Lung (tissue), 11 donors: ENCODE measurements at regions not wholly inside any gene's neighbourhood (a gene's known extent, or its start where the extent isn't known, plus 50 kb on each side); places are given as distances from the start of the nearest gene placed in this dataset.

Experiments used
- ATAC-seq: fragments of 200-7000 bp; cut with Tn5 transposase; one replicate; pipeline ENCODE4 v1.9.1; 2020; ENCODE audit warnings: moderate number of reproducible peaks; ENCODE audit not compliant: insufficient read depth, low FRiP score
- DNase-seq, 3 donors: peaks; one replicate each; pipeline ENCODE4 v3.0.0-alpha.2; 2013 to 2017
- H3K27ac ChIP-seq, 2 donors: one replicate each; pipeline ENCODE4 v1.5.1; 2013; ENCODE audit warnings: mild to moderate bottlenecking in 2 of 2, moderate library complexity in 2 of 2, control low read depth in 1 of 2, inconsistent platforms in 1 of 2, low read depth in 1 of 2, low read length in 1 of 2
- H3K27me3 ChIP-seq, 3 donors: one replicate each; pipeline ENCODE4 v1.5.1; 2013; ENCODE audit warnings: low read length in 2 of 3; ENCODE audit not compliant: control insufficient read depth in 3 of 3, insufficient read depth in 3 of 3
- H3K36me3 ChIP-seq, 4 donors: one replicate each; pipeline ENCODE4 v1.5.1; 2013; ENCODE audit warnings: low read length in 4 of 4, mild to moderate bottlenecking in 1 of 4, moderate library complexity in 1 of 4; ENCODE audit not compliant: control insufficient read depth in 4 of 4, insufficient read depth in 4 of 4
- H3K4me1 ChIP-seq, 5 donors: one replicate each; pipeline ENCODE4 v1.5.1; 2013; ENCODE audit warnings: low read length in 5 of 5, mild to moderate bottlenecking in 2 of 5, moderate library complexity in 1 of 5; ENCODE audit not compliant: control insufficient read depth in 5 of 5, insufficient read depth in 5 of 5
- H3K4me3 ChIP-seq: one replicate; pipeline ENCODE4 v1.5.1; 2013; ENCODE audit warnings: mild to moderate bottlenecking, control low read depth, moderate library complexity
- H3K9ac ChIP-seq, 2 donors: one replicate each; pipeline ENCODE4 v1.5.1; 2013; ENCODE audit warnings: low read length in 2 of 2, control low read depth in 1 of 2; ENCODE audit not compliant: insufficient read depth in 1 of 2
- H3K9me3 ChIP-seq, 4 donors: one replicate each; pipeline ENCODE4 v1.5.1; 2013; ENCODE audit warnings: low read length in 3 of 4, mild to moderate bottlenecking in 1 of 4, moderate library complexity in 1 of 4; ENCODE audit not compliant: control insufficient read depth in 4 of 4, insufficient read depth in 3 of 4
- CTCF ChIP-seq: IDR thresholded peaks from 2 replicates; pipeline ENCODE4 v1.5.1; 2012; ENCODE audit warnings: mild to moderate bottlenecking; ENCODE audit errors: control extremely low read depth, extremely low read depth
- WGBS, 2 donors: extraction: QIAGEN DNeasy Blood & Tissue Kit; methylation state at CpG; one replicate each; pipeline ENCODE4 v1.1.7; 2013; 5-methylcytosine and 5-hydroxymethylcytosine counted together
- donor health status: control.
- donor health status: control.
- donor health status: Bipolar disorder and iron deficiency.
- donor health status: healthy.
- donor health status: DM: yes; HTN: yes; CAD: no.

- no peak for TF ChIP-seq CTCF
- ATAC-seq (no peak), DNase-seq (no peak)
- H3K4me1 ChIP-seq: no peaks in the 10 kb centered on the region
- H3K27ac ChIP-seq: no peak overlapping the region
- peaks cover 0 to 3% (median 0%) of the 10 kb centered on the region in 4 donors for H3K9me3 ChIP-seq
- no peak overlapping the region for H3K4me3 ChIP-seq
- WGBS, 2 donors: 73 to 83% methylated on average over 5 of the region's 5 CpGs
- H3K27me3 ChIP-seq: no peaks in the 10 kb centered on the region
- H3K36me3 ChIP-seq: no peaks in the 10 kb centered on the region
- H3K9ac ChIP-seq: no peak overlapping the region
Measured at GRCh38 chr13:20291675-20292074, 59.6 kb upstream of the GJB6 start.

- ATAC-seq (no peak), DNase-seq (no peak)
Measured at GRCh38 chr13:20291037-20291436, 58.9 kb upstream of the GJB6 start.

GRCh38 chr13:20288561-20288960 lies 56.4 kb upstream of the GJB6 start:
- WGBS, 2 donors: 32 to 64% methylated on average over 1 of the region's 1 CpG
- DNase-seq: no peak
- Histone ChIP-seq H3K27ac (no peak overlapping the region), H3K27me3 (no peaks in the 10 kb centered on the region), H3K9ac (no peak overlapping the region), H3K4me3 (no peak overlapping the region), H3K4me1 (no peaks in the 10 kb centered on the region), H3K9me3 (peaks cover 2 to 20% (median 17%) of the 10 kb centered on the region in 4 donors), H3K36me3 (no peaks in the 10 kb centered on the region)
- no peak for ATAC-seq
- no peak for TF ChIP-seq CTCF

More at GRCh38 chr13:20291037-20291436, 58.9 kb upstream of the GJB6 start:
- Histone ChIP-seq H3K9ac (no peak overlapping the region), H3K4me3 (no peak overlapping the region), H3K9me3 (peaks cover 0 to 3% (median 3%) of the 10 kb centered on the region in 4 donors), H3K27ac (no peak overlapping the region), H3K27me3 (no peaks in the 10 kb centered on the region), H3K36me3 (no peaks in the 10 kb centered on the region), H3K4me1 (no peaks in the 10 kb centered on the region)
- TF ChIP-seq CTCF: no peak
- WGBS, 2 donors: 80 to 82% methylated on average over 6 to 7 of the region's 7 CpGs

GRCh38 chr13:20287976-20288375 lies 55.9 kb upstream of the GJB6 start:
- Histone ChIP-seq H3K27ac (no peak overlapping the region), H3K27me3 (no peaks in the 10 kb centered on the region), H3K9me3 (peaks cover 2 to 24% (median 20%) of the 10 kb centered on the region in 4 donors), H3K4me3 (no peak overlapping the region), H3K36me3 (no peaks in the 10 kb centered on the region), H3K9ac (no peak overlapping the region), H3K4me1 (no peaks in the 10 kb centered on the region)
- 56 to 77% methylated on average over 1 of the region's 1 CpG for WGBS, 2 donors
- ATAC-seq (no peak), DNase-seq (no peak)
- TF ChIP-seq CTCF: no peak
